Hepatocyte (in vitro differentiated cells): ENCODE measurements at regions not wholly inside any gene's neighbourhood (a gene's known extent, or its start where the extent isn't known, plus 50 kb on each side); places are given as distances from the start of the nearest gene placed in this dataset.

Source experiments
- CTCF ChIP-seq: fragments of 200-600 bp; sonication (generic); IDR thresholded peaks from 2 replicates; pipeline ENCODE4 v1.5.1; 2016; ENCODE audit warnings: antibody characterized with exemption, mild to moderate bottlenecking; ENCODE audit not compliant: poor library complexity
- EZH2 ChIP-seq: fragments of 200-600 bp; sonication (generic); IDR thresholded peaks from 2 replicates; pipeline ENCODE4 v1.6.1; 2016; ENCODE audit warnings: antibody characterized with exemption, mild to moderate bottlenecking, borderline replicate concordance

- no peak for TF ChIP-seq CTCF
- no peak for TF ChIP-seq EZH2
Observed at GRCh38 chr4:164197556-164197955, 556.4 kb upstream of the SMIM31 start.
